H9 (cell line): ENCODE measurements at regions not wholly inside any gene's neighbourhood (a gene's known extent, or its start where the extent isn't known, plus 50 kb on each side); places are given as distances from the start of the nearest gene placed in this dataset.

Experiments
- DNase-seq: peaks from one replicate; pipeline ENCODE4 v3.0.0-alpha.2; 2017
- H2AFZ ChIP-seq: one replicate; pipeline ENCODE4 v1.6.1; 2013; ENCODE audit warnings: mild to moderate bottlenecking, low read length, control low read depth, moderate library complexity
- H2AK5ac ChIP-seq: 2 replicates; pipeline ENCODE4 v1.6.1; 2013; ENCODE audit warnings: low read length, control low read depth, mixed read lengths; ENCODE audit not compliant: insufficient read length
- H2BK120ac ChIP-seq: one replicate; pipeline ENCODE4 v1.6.1; 2013; ENCODE audit warnings: low read depth, mild to moderate bottlenecking, low read length, control low read depth, inconsistent platforms; ENCODE audit not compliant: poor library complexity, severe bottlenecking
- H2BK12ac ChIP-seq: 2 replicates; pipeline ENCODE4 v1.6.1; 2013; ENCODE audit warnings: low read length, control low read depth, mixed read lengths, low read depth; ENCODE audit not compliant: insufficient read length
- H2BK15ac ChIP-seq: 2 replicates; pipeline ENCODE4 v1.6.1; 2013; ENCODE audit warnings: low read depth, low read length, control low read depth
- H2BK20ac ChIP-seq: one replicate; pipeline ENCODE4 v1.6.1; 2013; ENCODE audit warnings: low read depth, mild to moderate bottlenecking, low read length, control low read depth, inconsistent platforms; ENCODE audit not compliant: poor library complexity, severe bottlenecking
- H2BK5ac ChIP-seq: 2 replicates; pipeline ENCODE4 v1.6.1; 2013; ENCODE audit warnings: low read length, control low read depth, mixed read lengths; ENCODE audit not compliant: insufficient read length
- H3K14ac ChIP-seq: 2 replicates; pipeline ENCODE4 v1.6.1; 2013; ENCODE audit warnings: low read length, control low read depth; ENCODE audit not compliant: insufficient read depth
- H3K18ac ChIP-seq: 2 replicates; pipeline ENCODE4 v1.6.1; 2013; ENCODE audit warnings: low read depth, mild to moderate bottlenecking, mixed read lengths, low read length, control low read depth; ENCODE audit not compliant: insufficient read length
- H3K23ac ChIP-seq: 2 replicates; pipeline ENCODE4 v1.6.1; 2013; ENCODE audit warnings: low read length, control low read depth, mixed read lengths, low read depth; ENCODE audit not compliant: insufficient read length
- H3K23me2 ChIP-seq: 2 replicates; pipeline ENCODE4 v1.6.1; 2013; ENCODE audit warnings: low read depth, mild to moderate bottlenecking, mixed read lengths, low read length, control low read depth; ENCODE audit not compliant: insufficient read length, poor library complexity, severe bottlenecking
- H3K27ac ChIP-seq: 2 replicates; pipeline ENCODE4 v1.5.1; 2013; ENCODE audit warnings: low read length, control low read depth, mixed read lengths, low read depth; ENCODE audit not compliant: insufficient read length
- H3K27me3 ChIP-seq: 2 replicates; pipeline ENCODE4 v1.6.1; 2013; ENCODE audit warnings: low read length, control low read depth, inconsistent platforms; ENCODE audit not compliant: insufficient read depth
- H3K4ac ChIP-seq: 2 replicates; pipeline ENCODE4 v1.6.1; 2013; ENCODE audit warnings: low read depth, mild to moderate bottlenecking, control low read depth, inconsistent platforms, low read length, moderate library complexity
- H3K4me1 ChIP-seq: 2 replicates; pipeline ENCODE4 v1.6.1; 2013; ENCODE audit warnings: low read length, control low read depth, inconsistent platforms; ENCODE audit not compliant: insufficient read depth
- H3K4me2 ChIP-seq: 2 replicates; pipeline ENCODE4 v1.6.1; 2013; ENCODE audit warnings: low read length, control low read depth, mixed read lengths; ENCODE audit not compliant: insufficient read length, insufficient read depth
- H3K56ac ChIP-seq: 2 replicates; pipeline ENCODE4 v1.6.1; 2013; ENCODE audit warnings: low read depth, mild to moderate bottlenecking, mixed read lengths, low read length, control low read depth; ENCODE audit not compliant: insufficient read length
- H3K79me1 ChIP-seq: 2 replicates; pipeline ENCODE4 v1.6.1; 2013; ENCODE audit warnings: low read depth, mild to moderate bottlenecking, moderate library complexity, low read length, control low read depth, inconsistent platforms; ENCODE audit not compliant: insufficient read depth, poor library complexity, severe bottlenecking
- H3K79me2 ChIP-seq: 2 replicates; pipeline ENCODE4 v1.6.1; 2013; ENCODE audit warnings: low read length, control low read depth, inconsistent platforms; ENCODE audit not compliant: insufficient read depth
- H3K9ac ChIP-seq: 2 replicates; pipeline ENCODE4 v1.6.1; 2013; ENCODE audit warnings: low read length, control low read depth, mixed read lengths; ENCODE audit not compliant: insufficient read length; ENCODE audit errors: extremely low read depth
- H3K9me3 ChIP-seq: one replicate; pipeline ENCODE4 v1.6.1; 2013; ENCODE audit warnings: low read depth, low read length, inconsistent platforms; ENCODE audit not compliant: control insufficient read depth
- H3T11ph ChIP-seq: one replicate; pipeline ENCODE4 v1.6.1; 2013; ENCODE audit warnings: mild to moderate bottlenecking, low read length, control low read depth, inconsistent platforms
- H4K20me1 ChIP-seq: one replicate; pipeline ENCODE4 v1.6.1; 2013; ENCODE audit not compliant: control insufficient read depth, insufficient read length, insufficient read depth
- H4K5ac ChIP-seq: 2 replicates; pipeline ENCODE4 v1.6.1; 2013; ENCODE audit warnings: low read depth, mild to moderate bottlenecking, mixed read lengths, low read length, control low read depth; ENCODE audit not compliant: insufficient read length
- H4K8ac ChIP-seq: replicated peaks from 2 replicates; pipeline ENCODE4 v1.6.1; 2013; ENCODE audit warnings: low read length, control low read depth, mixed read lengths, low read depth; ENCODE audit not compliant: insufficient read length
- H4K91ac ChIP-seq: 2 replicates; pipeline ENCODE4 v1.6.1; 2013; ENCODE audit warnings: low read depth, mild to moderate bottlenecking, moderate library complexity, mixed read lengths, low read length, control low read depth; ENCODE audit not compliant: insufficient read length
- H3K27ac Mint-ChIP-seq, 3 experiments: 2 replicates in 2 of 3; 3 replicates in 1 of 3; pipeline ENCODE4 v1.8.0; 2020 to 2021; ENCODE audit warnings: mixed read lengths in 3 of 3, mild to moderate bottlenecking in 1 of 3, moderate library complexity in 1 of 3
- H3K27me3 Mint-ChIP-seq: 2 replicates; pipeline ENCODE4 v1.8.0; 2021; ENCODE audit warnings: low read depth, mild to moderate bottlenecking, moderate library complexity, mixed read lengths
- H3K36me3 Mint-ChIP-seq, 3 experiments: 2 replicates in 2 of 3; 3 replicates in 1 of 3; pipeline ENCODE4 v1.8.0; 2020 to 2021; ENCODE audit warnings: low read depth in 3 of 3, mixed read lengths in 3 of 3; ENCODE audit not compliant: insufficient read depth in 1 of 3
- H3K4me1 Mint-ChIP-seq, 2 experiments: 2 replicates each; pipeline ENCODE4 v1.8.0; 2020; ENCODE audit warnings: mixed read lengths in 2 of 2
- H3K4me3 Mint-ChIP-seq, 2 experiments: 2 replicates in 1 of 2; 3 replicates in 1 of 2; pipeline ENCODE4 v1.8.0; 2020 to 2021; ENCODE audit warnings: mild to moderate bottlenecking in 2 of 2, mixed read lengths in 2 of 2, moderate library complexity in 1 of 2
- H3K9me3 Mint-ChIP-seq, 2 experiments: 2 replicates in 1 of 2; 3 replicates in 1 of 2; pipeline ENCODE4 v1.8.0; 2020; ENCODE audit warnings: mild to moderate bottlenecking in 2 of 2, mixed read lengths in 2 of 2, moderate library complexity in 1 of 2
- CTCF ChIP-seq: fragments of 200-600 bp; sonication (generic); conservative IDR thresholded peaks from 3 replicates; pipeline ENCODE4 v1.8.0; 2021; ENCODE audit warnings: antibody characterized with exemption, mild to moderate bottlenecking
- WGBS: extraction: QIAGEN DNeasy Blood & Tissue Kit; methylation state at CpG from one replicate; pipeline ENCODE4 v1.1.7; 2013; ENCODE audit warnings: missing lambda C conversion rate, low lambda C conversion rate, mixed read lengths; ENCODE audit not compliant: insufficient read length; ENCODE audit errors: extremely low coverage; 5-methylcytosine and 5-hydroxymethylcytosine counted together

GRCh38 chr3:59425371-59425770 lies 375.5 kb upstream of the CFAP20DC start:
- no peak overlapping the region for H3T11ph ChIP-seq
- no peak overlapping the region for H2BK12ac ChIP-seq
- no peak overlapping the region for H3K4ac ChIP-seq
- H3K18ac ChIP-seq = no peak overlapping the region
- Mint-ChIP-seq H3K27ac (no peak overlapping the region), H3K4me1 (no peaks in the 10 kb centered on the region), H3K4me3 (no peak overlapping the region), H3K27me3 (peaks cover 42% of the 10 kb centered on the region), H3K36me3 (no peaks in the 10 kb centered on the region), H3K9me3 (no peaks in the 10 kb centered on the region)
- H2BK15ac ChIP-seq = no peak overlapping the region
- H3K27ac ChIP-seq = no peak overlapping the region
- no peak overlapping the region for H2BK5ac ChIP-seq
- no peak for TF ChIP-seq CTCF
- no peaks in the 10 kb centered on the region for H3K27me3 ChIP-seq
- H3K56ac ChIP-seq = no peak overlapping the region
- H4K20me1 ChIP-seq = no peaks in the 10 kb centered on the region
- H4K8ac ChIP-seq = no peak overlapping the region
- WGBS = no CpG with 5 or more reads among the region's 8 CpGs
- no peak overlapping the region for H2BK120ac ChIP-seq
- H4K91ac ChIP-seq = no peak overlapping the region
- H2BK20ac ChIP-seq = no peak overlapping the region
- no peak overlapping the region for H2AFZ ChIP-seq
- H3K79me2 ChIP-seq = no peaks in the 10 kb centered on the region
- H3K14ac ChIP-seq = no peak overlapping the region
- no peaks in the 10 kb centered on the region for H3K4me1 ChIP-seq
- H3K4me2 ChIP-seq = no peak overlapping the region
- no peak overlapping the region for H3K23ac ChIP-seq
- H2AK5ac ChIP-seq = no peak overlapping the region
- no peaks in the 10 kb centered on the region for H3K23me2 ChIP-seq
- H3K79me1 ChIP-seq = no peaks in the 10 kb centered on the region
- H3K9me3 ChIP-seq = no peaks in the 10 kb centered on the region
- H4K5ac ChIP-seq = no peak overlapping the region
- DNase-seq = no peak
- no peak overlapping the region for H3K9ac ChIP-seq
